DOHH2 (cell line): ENCODE measurements at regions not wholly inside any gene's neighbourhood (a gene's known extent, or its start where the extent isn't known, plus 50 kb on each side); places are given as distances from the start of the nearest gene placed in this dataset.

Source experiments
- H3F3A ChIP-seq: fragments of 200-600 bp; sonication (generic), shearing (Covaris generic); 2 replicates; pipeline ENCODE4 v1.6.0; 2016; ENCODE audit warnings: antibody characterized with exemption, mild to moderate bottlenecking; ENCODE audit not compliant: control insufficient read depth, insufficient read depth
- H3K27ac ChIP-seq: fragments of 200-600 bp; sonication (generic); 2 replicates; pipeline ENCODE4 v1.5.1; 2014; ENCODE audit warnings: low read depth, mild to moderate bottlenecking, low read length, moderate library complexity
- H3K27me3 ChIP-seq: fragments of 200-600 bp; sonication (generic); 2 replicates; pipeline ENCODE4 v1.6.1; 2014; ENCODE audit warnings: mild to moderate bottlenecking, low read length, mixed read lengths; ENCODE audit not compliant: control insufficient read depth
- H3K36me3 ChIP-seq: fragments of 200-600 bp; sonication (generic); 2 replicates; pipeline ENCODE4 v1.6.1; 2014; ENCODE audit warnings: mild to moderate bottlenecking, low read length, moderate library complexity, mixed read lengths; ENCODE audit not compliant: control insufficient read depth
- H3K4me1 ChIP-seq: fragments of 200-600 bp; sonication (generic); 2 replicates; pipeline ENCODE4 v1.6.1; 2014; ENCODE audit warnings: mild to moderate bottlenecking, low read length, mixed read lengths; ENCODE audit not compliant: control insufficient read depth
- H3K4me2 ChIP-seq: fragments of 200-600 bp; sonication (generic); 2 replicates; pipeline ENCODE4 v1.6.0; 2014; ENCODE audit warnings: mild to moderate bottlenecking, low read length, moderate library complexity
- H3K4me3 ChIP-seq: fragments of 200-600 bp; sonication (generic); 2 replicates; pipeline ENCODE4 v1.5.1; 2014; ENCODE audit warnings: mild to moderate bottlenecking, low read length, mixed read lengths
- H3K79me2 ChIP-seq: fragments of 200-600 bp; sonication (generic); 2 replicates; pipeline ENCODE4 v1.6.1; 2014; ENCODE audit warnings: mild to moderate bottlenecking, low read length, mixed read lengths; ENCODE audit not compliant: control insufficient read depth
- H3K9me2 ChIP-seq: fragments of 200-600 bp; sonication (generic); replicated peaks from 2 replicates; pipeline ENCODE4 v1.6.1; 2014; ENCODE audit warnings: mild to moderate bottlenecking, low read length, mixed read lengths; ENCODE audit not compliant: control insufficient read depth
- H3K9me3 ChIP-seq: fragments of 200-600 bp; sonication (generic); 2 replicates; pipeline ENCODE4 v1.6.1; 2014; ENCODE audit warnings: antibody characterized with exemption, low read length, mixed read lengths; ENCODE audit not compliant: control insufficient read depth, insufficient read depth
- H4K20me1 ChIP-seq: fragments of 200-600 bp; sonication (generic); 2 replicates; pipeline ENCODE4 v1.6.0; 2014; ENCODE audit warnings: low read depth, mild to moderate bottlenecking, antibody characterized with exemption, low read length, moderate library complexity; ENCODE audit not compliant: control insufficient read depth, insufficient read depth
- EZH2phosphoT487 ChIP-seq: fragments of 200-600 bp; sonication (generic); IDR thresholded peaks from 2 replicates; pipeline ENCODE4 v1.6.1; 2017; ENCODE audit warnings: borderline replicate concordance, mild to moderate bottlenecking, antibody characterized with exemption, low read length, moderate library complexity, mixed read lengths
- TF ChIP-seq, protein P1 (sequence below): fragments of 200-600 bp; sonication (generic); IDR thresholded peaks from one replicate; pipeline ENCODE4 v1.5.1; 2014; ENCODE audit warnings: antibody characterized with exemption, mild to moderate bottlenecking, low read depth, low read length; ENCODE audit not compliant: poor library complexity, severe bottlenecking

DNA sequence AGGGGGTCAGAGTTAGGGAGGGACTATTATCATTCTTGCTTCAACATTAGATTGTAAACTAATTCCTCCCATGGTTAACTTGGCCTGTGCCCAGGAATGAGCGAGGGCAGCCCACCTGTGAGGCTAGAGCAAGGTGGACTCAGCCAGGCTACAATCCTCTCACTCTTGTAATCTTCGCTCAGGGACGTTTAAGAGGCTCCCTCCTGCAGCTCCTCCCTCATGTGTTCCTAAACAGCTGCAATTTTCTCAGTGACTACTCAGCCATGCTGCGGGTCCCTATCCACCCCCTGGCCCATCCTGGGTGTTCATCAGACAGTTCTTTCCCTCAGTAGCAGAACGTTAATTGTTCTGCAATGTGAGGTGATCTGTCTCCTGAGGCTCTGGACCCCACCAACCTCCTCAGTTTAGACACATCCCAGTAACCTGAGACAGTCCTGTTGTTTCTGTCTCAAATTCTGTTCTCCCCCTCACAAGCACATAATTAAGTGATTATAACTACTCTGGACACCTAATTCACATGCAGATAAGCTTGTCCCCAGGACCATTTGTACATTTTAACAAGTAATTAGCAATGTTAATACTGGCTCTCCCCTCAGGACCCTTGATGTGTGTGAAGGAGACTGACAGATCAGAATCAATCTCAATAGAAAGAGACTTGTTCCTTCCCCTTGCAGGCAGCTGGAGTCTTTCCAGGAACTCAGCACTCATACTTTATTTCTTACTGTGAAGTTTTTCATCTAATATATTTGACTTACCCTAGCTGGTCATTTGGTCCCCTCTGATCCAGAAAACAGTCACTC is 337.2 kb upstream of the B3GAT1 start:
- no peaks in the 10 kb centered on the region for H3K4me1 ChIP-seq
- H4K20me1 ChIP-seq, result no peaks in the 10 kb centered on the region
- H3K9me2 ChIP-seq, result no peaks in the 10 kb centered on the region
- H3F3A ChIP-seq, result no peaks in the 10 kb centered on the region
- no peaks in the 10 kb centered on the region for H3K27me3 ChIP-seq
- H3K36me3 ChIP-seq, result no peaks in the 10 kb centered on the region
- H3K27ac ChIP-seq, result no peak overlapping the region
- TF ChIP-seq, protein P1, sequence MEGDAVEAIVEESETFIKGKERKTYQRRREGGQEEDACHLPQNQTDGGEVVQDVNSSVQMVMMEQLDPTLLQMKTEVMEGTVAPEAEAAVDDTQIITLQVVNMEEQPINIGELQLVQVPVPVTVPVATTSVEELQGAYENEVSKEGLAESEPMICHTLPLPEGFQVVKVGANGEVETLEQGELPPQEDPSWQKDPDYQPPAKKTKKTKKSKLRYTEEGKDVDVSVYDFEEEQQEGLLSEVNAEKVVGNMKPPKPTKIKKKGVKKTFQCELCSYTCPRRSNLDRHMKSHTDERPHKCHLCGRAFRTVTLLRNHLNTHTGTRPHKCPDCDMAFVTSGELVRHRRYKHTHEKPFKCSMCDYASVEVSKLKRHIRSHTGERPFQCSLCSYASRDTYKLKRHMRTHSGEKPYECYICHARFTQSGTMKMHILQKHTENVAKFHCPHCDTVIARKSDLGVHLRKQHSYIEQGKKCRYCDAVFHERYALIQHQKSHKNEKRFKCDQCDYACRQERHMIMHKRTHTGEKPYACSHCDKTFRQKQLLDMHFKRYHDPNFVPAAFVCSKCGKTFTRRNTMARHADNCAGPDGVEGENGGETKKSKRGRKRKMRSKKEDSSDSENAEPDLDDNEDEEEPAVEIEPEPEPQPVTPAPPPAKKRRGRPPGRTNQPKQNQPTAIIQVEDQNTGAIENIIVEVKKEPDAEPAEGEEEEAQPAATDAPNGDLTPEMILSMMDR, result no peak
- TF ChIP-seq EZH2phosphoT487, result no peak
- H3K79me2 ChIP-seq, result no peaks in the 10 kb centered on the region
- no peak overlapping the region for H3K4me2 ChIP-seq
- H3K4me3 ChIP-seq, result no peak overlapping the region
- 0 out of 2 replicates have a peak, but pooled peaks cover 3% of the 10 kb centered on the region for H3K9me3 ChIP-seq

DNA sequence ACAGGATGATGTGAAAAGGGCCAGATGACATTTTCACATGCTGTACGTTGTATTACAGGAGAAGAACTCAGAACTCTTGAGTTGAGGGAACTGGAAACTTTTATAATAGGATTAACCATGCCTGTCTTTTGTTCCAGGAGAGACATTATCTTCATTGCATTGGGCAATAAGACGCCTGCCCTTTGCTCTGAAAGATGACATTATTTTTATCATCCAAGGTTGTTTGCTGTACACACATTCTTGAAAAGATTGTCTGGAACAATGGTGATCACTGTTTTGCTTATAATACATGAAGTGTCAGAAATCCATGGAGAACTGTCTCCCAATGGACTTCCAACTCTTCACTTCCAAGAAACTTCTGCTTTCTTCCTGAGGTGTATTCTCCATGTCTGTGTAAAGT is 334.6 kb upstream of the B3GAT1 start:
- H3K27me3 ChIP-seq, result no peaks in the 10 kb centered on the region

DNA sequence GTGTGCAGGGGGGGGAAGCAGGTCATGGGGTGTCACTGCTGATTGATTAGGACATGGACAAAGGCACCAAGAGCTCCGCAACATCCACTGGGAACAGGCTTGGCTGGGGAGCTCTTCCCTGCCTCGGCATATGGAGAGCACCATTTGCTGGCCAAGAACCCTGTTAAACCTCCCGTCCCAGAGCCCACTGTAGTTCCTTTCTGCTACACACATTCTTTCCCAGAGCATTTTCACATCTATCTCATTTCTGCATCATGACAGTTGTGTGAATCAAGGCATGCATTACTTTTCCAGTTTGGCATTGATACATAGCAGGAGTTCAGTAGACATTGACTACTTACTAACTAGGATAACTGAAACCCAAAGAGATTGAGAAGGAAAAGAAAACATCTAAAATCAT is 333.4 kb upstream of the B3GAT1 start:
- 0 out of 2 replicates have a peak, but pooled peaks cover 3% of the 10 kb centered on the region for H3K9me3 ChIP-seq
- H3K27ac ChIP-seq, result no peak overlapping the region
- no peak overlapping the region for H3K4me2 ChIP-seq
- TF ChIP-seq EZH2phosphoT487, result no peak
- TF ChIP-seq, protein P1, result no peak
- H3F3A ChIP-seq, result no peaks in the 10 kb centered on the region
- no peaks in the 10 kb centered on the region for H4K20me1 ChIP-seq
- no peaks in the 10 kb centered on the region for H3K36me3 ChIP-seq
- H3K9me2 ChIP-seq, result no peaks in the 10 kb centered on the region
- peaks cover 5% of the 10 kb centered on the region for H3K4me1 ChIP-seq
- no peaks in the 10 kb centered on the region for H3K79me2 ChIP-seq
- no peaks in the 10 kb centered on the region for H3K27me3 ChIP-seq
- no peak overlapping the region for H3K4me3 ChIP-seq

More for the DNA sequence above, 334.6 kb upstream of the B3GAT1 start:
- 0 out of 2 replicates have a peak, but pooled peaks cover 3% of the 10 kb centered on the region for H3K9me3 ChIP-seq
- TF ChIP-seq, protein P1, result no peak
- no peak for TF ChIP-seq EZH2phosphoT487
- H3K9me2 ChIP-seq, result no peaks in the 10 kb centered on the region
- no peak overlapping the region for H3K27ac ChIP-seq
- H3F3A ChIP-seq, result no peaks in the 10 kb centered on the region
- H4K20me1 ChIP-seq, result no peaks in the 10 kb centered on the region
- no peaks in the 10 kb centered on the region for H3K79me2 ChIP-seq
- no peak overlapping the region for H3K4me2 ChIP-seq
- H3K36me3 ChIP-seq, result no peaks in the 10 kb centered on the region
- no peak overlapping the region for H3K4me3 ChIP-seq
- no peaks in the 10 kb centered on the region for H3K4me1 ChIP-seq
